ENCODE measurements at regions not wholly inside any gene's neighbourhood (a gene's known extent, or its start where the extent isn't known, plus 50 kb on each side); places are given as distances from the start of the nearest gene placed in this dataset.
"Not testable (repeated sequence)": the region's sequence is repeated elsewhere in the genome, so short reads cannot be mapped to it uniquely, and the experiment has no call there.

DNA sequence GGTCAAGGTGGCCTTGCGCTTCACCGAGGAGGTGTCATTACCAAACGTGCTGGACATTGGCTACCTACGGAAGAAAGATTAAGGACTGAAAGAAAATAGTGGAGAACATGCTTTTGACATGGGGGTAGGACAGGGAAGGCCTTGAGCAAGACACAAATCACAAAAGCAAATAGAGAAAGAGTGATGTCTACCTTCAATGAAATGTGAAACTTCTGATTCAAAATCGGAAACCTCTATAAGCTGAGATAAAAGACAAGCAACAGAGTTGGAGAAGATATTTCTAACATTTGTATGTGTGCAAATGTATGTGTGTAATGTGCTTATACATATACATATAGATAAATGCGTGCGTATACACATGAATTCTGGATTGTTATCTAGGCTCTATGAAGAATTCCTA lies 89.5 kb upstream of the PLGLB2 start:
- not testable (repeated sequence) for H3K4me3 ChIP-seq (ENCODE audit: low read length); H3K36me3 ChIP-seq (ENCODE audit: control insufficient read depth, insufficient read depth, low read length); H3K27me3 ChIP-seq (ENCODE audit: control insufficient read depth, insufficient read depth, low read length); H3K9me3 ChIP-seq (replicated peaks; ENCODE audit: control insufficient read depth, low read depth, low read length); DNase-seq; H3K27ac ChIP-seq (ENCODE audit: low read length); H3K4me1 ChIP-seq (ENCODE audit: control insufficient read depth, insufficient read depth, low read length)
- no CpG with 5 or more reads among the region's 7 CpGs for WGBS (ENCODE audit: insufficient coverage)

DNA sequence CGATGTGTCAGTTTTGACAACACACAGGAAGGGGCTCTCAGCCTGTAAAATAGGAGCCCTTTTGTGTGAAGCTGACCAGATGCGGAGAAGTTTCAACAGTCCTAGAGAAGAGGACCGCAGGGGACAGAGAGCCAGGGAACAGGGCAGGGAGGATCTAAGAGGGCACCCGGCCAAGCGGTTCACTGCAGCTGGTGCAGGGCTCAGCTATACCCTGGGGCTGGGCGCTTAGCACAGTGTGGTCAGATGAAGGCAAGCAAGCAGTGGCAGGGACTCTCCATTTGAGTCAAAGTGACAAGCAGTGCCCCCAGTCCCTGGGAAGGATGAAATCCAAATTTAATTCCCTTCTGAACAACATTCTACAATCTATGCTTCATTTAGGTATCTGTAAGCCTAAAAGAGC lies 88.9 kb upstream of the PLGLB2 start:
- WGBS (ENCODE audit: insufficient coverage), result no CpG with 5 or more reads among the region's 6 CpGs

DNA sequence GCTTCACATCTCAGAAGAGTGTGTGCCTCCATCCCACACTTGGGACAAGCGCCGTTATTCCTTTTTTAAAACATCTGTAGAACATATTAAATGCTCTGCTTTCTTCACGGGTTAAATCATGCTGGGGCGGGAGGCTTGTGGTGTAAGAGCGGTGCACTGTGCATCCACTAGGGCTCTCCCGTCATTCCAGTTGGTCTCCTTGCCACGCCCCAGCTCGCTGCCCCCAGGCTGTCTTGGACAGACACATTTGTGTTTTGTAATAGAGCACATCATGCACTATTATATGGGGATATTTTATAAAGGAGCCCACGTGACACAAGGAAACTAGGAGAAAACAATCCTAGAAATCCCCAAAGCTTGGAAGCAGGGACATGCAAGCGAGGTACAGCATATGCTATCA lies 87.7 kb upstream of the PLGLB2 start:
- not testable (repeated sequence) for H3K9me3 ChIP-seq (replicated peaks; ENCODE audit: control insufficient read depth, low read depth, low read length); H3K27ac ChIP-seq (ENCODE audit: low read length); H3K4me1 ChIP-seq (ENCODE audit: control insufficient read depth, insufficient read depth, low read length); H3K4me3 ChIP-seq (ENCODE audit: low read length); H3K27me3 ChIP-seq (ENCODE audit: control insufficient read depth, insufficient read depth, low read length); DNase-seq; H3K36me3 ChIP-seq (ENCODE audit: control insufficient read depth, insufficient read depth, low read length)
- no CpG with 5 or more reads among the region's 10 CpGs for WGBS (ENCODE audit: insufficient coverage)

More for the DNA sequence above, 88.9 kb upstream of the PLGLB2 start:
- H3K27me3 ChIP-seq (ENCODE audit: control insufficient read depth, insufficient read depth, low read length); H3K4me1 ChIP-seq (ENCODE audit: control insufficient read depth, insufficient read depth, low read length); H3K36me3 ChIP-seq (ENCODE audit: control insufficient read depth, insufficient read depth, low read length); H3K4me3 ChIP-seq (ENCODE audit: low read length); H3K9me3 ChIP-seq (replicated peaks; ENCODE audit: control insufficient read depth, low read depth, low read length); DNase-seq; H3K27ac ChIP-seq (ENCODE audit: low read length): not testable (repeated sequence)

DNA sequence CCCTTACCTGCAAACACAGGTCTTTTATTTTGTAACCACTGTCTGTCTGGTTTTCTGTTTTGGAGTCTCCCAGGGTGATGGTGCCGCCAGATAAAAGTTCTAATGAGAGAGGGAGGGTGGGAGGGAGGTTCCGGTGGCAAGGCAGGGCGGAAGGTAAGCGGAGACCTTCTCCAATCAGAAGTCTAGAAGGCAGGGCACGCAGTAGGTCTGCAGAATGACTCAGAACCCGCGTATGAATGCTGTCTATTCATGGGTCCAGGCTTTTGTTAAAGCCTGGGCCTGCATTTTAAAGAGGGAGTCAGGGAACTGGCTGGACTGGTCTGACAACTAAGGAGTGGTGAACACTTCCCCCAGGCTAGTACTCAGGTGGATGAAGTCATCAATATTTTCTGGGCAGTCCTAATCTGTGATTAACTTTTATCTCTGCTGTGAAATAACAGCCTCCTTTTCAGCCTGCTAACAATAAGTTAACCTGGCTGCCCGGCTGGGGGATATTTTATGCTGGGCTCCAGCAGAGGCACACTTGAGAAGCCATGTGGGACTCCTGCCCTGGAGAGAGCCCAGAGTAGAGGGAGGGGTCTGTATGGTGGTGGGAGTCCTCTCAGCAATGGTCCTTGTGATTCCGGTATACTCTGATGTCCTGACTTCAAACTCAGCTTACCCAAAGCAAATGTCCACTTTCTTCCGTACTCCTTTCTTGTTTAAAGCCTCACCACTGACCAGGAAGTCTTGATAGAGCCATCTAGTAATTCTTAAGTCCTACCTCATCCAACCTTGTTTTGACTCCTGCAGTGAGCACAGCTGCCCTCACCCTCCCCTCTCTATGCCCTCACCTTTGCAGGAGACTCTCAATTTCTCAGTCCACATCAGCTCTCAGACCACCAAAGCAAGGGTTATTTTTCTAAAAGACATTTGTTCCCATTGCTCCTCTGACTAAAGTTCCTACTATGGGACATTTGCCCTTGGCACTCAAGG lies 85.3 kb upstream of the PLGLB2 start:
- DNase-seq; H3K9me3 ChIP-seq (replicated peaks; ENCODE audit: control insufficient read depth, low read depth, low read length); H3K27ac ChIP-seq (ENCODE audit: low read length); H3K27me3 ChIP-seq (ENCODE audit: control insufficient read depth, insufficient read depth, low read length); H3K36me3 ChIP-seq (ENCODE audit: control insufficient read depth, insufficient read depth, low read length); H3K4me3 ChIP-seq (ENCODE audit: low read length); H3K4me1 ChIP-seq (ENCODE audit: control insufficient read depth, insufficient read depth, low read length): not testable (repeated sequence)
- 100% methylated on average over 1 of the region's 10 CpGs for WGBS (ENCODE audit: insufficient coverage)

DNA sequence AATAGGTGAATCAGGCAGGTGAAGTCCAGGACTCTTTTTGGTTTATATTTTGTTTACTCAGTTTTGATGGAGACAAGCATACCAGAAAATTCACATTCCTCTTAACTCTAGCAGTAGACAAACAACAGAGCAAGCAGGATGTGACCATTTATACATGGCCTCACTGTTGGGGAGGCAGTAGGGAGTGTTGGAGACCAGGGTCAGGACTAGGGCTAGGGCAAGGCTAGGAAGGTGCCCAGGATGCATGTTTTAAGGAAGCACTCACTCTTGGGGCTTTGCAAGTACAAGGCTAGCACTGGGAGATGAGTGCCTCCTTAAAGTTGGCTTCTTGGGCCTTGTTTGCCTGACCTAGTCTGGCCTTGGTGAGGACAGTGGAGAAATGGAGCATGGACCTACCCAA lies 84.5 kb upstream of the PLGLB2 start:
- not testable (repeated sequence) for H3K36me3 ChIP-seq (ENCODE audit: control insufficient read depth, insufficient read depth, low read length); H3K4me3 ChIP-seq (ENCODE audit: low read length); DNase-seq; H3K27me3 ChIP-seq (ENCODE audit: control insufficient read depth, insufficient read depth, low read length); H3K4me1 ChIP-seq (ENCODE audit: control insufficient read depth, insufficient read depth, low read length); H3K27ac ChIP-seq (ENCODE audit: low read length); H3K9me3 ChIP-seq (replicated peaks; ENCODE audit: control insufficient read depth, low read depth, low read length)

DNA sequence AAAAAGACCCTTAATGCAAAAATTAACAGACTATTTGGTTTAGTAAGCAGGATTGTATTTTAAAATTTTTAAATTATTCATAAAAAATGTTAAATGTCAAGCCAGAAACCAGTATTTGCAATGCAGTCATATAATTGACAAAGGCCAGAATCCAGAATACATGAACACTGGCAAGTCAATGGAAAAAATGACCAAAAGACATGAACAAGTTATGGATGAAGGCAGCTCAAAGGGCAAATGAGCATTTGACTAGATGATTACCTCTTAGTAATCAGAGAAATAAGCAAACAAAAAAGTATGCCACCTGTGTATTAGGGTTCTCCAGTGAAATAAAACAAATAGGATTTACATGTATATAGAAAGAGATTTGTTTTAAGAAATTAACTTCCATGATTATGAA lies 80.9 kb upstream of the PLGLB2 start:
- H3K4me1 ChIP-seq (ENCODE audit: control insufficient read depth, insufficient read depth, low read length); H3K36me3 ChIP-seq (ENCODE audit: control insufficient read depth, insufficient read depth, low read length); H3K27ac ChIP-seq (ENCODE audit: low read length); DNase-seq; H3K4me3 ChIP-seq (ENCODE audit: low read length); H3K27me3 ChIP-seq (ENCODE audit: control insufficient read depth, insufficient read depth, low read length); H3K9me3 ChIP-seq (replicated peaks; ENCODE audit: control insufficient read depth, low read depth, low read length): not testable (repeated sequence)

DNA sequence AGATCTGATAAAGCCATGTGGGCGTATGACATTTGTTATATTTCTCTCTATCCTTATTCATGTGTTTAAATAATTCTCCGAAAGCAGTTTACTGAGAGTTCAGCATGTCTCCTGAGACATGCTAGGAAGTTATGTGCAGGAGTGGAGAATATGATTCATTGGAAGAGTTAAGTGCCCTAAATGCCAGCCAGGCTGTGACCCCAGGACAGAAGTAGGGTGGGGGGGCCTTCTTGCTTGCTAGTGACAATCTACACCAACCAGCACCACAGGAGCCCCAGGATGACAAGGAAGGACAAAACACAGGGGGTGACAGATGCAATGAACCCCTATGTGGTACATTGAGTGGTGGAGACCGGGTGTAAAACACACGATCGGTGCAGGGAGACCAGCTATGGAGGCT lies 79.5 kb upstream of the PLGLB2 start:
- not testable (repeated sequence) for H3K4me1 ChIP-seq (ENCODE audit: control insufficient read depth, insufficient read depth, low read length)
- WGBS (ENCODE audit: insufficient coverage), result no CpG with 5 or more reads among the region's 5 CpGs

GRCh38 chr2:87669633-87670231 lies 78.2 kb upstream of the PLGLB2 start:
- DNase-seq; H3K27ac ChIP-seq (ENCODE audit: low read length); H3K9me3 ChIP-seq (replicated peaks; ENCODE audit: control insufficient read depth, low read depth, low read length); H3K4me3 ChIP-seq (ENCODE audit: low read length); H3K36me3 ChIP-seq (ENCODE audit: control insufficient read depth, insufficient read depth, low read length); H3K4me1 ChIP-seq (ENCODE audit: control insufficient read depth, insufficient read depth, low read length); H3K27me3 ChIP-seq (ENCODE audit: control insufficient read depth, insufficient read depth, low read length): not testable (repeated sequence)
- WGBS (ENCODE audit: insufficient coverage), result no CpG with 5 or more reads among the region's 8 CpGs

More for the DNA sequence above, 79.5 kb upstream of the PLGLB2 start:
- not testable (repeated sequence) for H3K27me3 ChIP-seq (ENCODE audit: control insufficient read depth, insufficient read depth, low read length); H3K27ac ChIP-seq (ENCODE audit: low read length); H3K9me3 ChIP-seq (replicated peaks; ENCODE audit: control insufficient read depth, low read depth, low read length); DNase-seq; H3K4me3 ChIP-seq (ENCODE audit: low read length); H3K36me3 ChIP-seq (ENCODE audit: control insufficient read depth, insufficient read depth, low read length)

- not testable (repeated sequence) for H3K9me3 ChIP-seq (replicated peaks; ENCODE audit: control insufficient read depth, low read depth, low read length); H3K36me3 ChIP-seq (ENCODE audit: control insufficient read depth, insufficient read depth, low read length); H3K27me3 ChIP-seq (ENCODE audit: control insufficient read depth, insufficient read depth, low read length); H3K4me3 ChIP-seq (ENCODE audit: low read length); DNase-seq; H3K4me1 ChIP-seq (ENCODE audit: control insufficient read depth, insufficient read depth, low read length); H3K27ac ChIP-seq (ENCODE audit: low read length)
- WGBS (ENCODE audit: insufficient coverage), result 100% methylated on average over 1 of the region's 4 CpGs
Observed at GRCh38 chr2:87672404-87672803, 75.5 kb upstream of the PLGLB2 start.

- not testable (repeated sequence) for H3K36me3 ChIP-seq (ENCODE audit: control insufficient read depth, insufficient read depth, low read length); H3K27me3 ChIP-seq (ENCODE audit: control insufficient read depth, insufficient read depth, low read length); H3K27ac ChIP-seq (ENCODE audit: low read length); H3K9me3 ChIP-seq (replicated peaks; ENCODE audit: control insufficient read depth, low read depth, low read length); H3K4me3 ChIP-seq (ENCODE audit: low read length); DNase-seq; H3K4me1 ChIP-seq (ENCODE audit: control insufficient read depth, insufficient read depth, low read length)
- no CpG with 5 or more reads among the region's 2 CpGs for WGBS (ENCODE audit: insufficient coverage)
Observed at GRCh38 chr2:87674729-87675128, 73.2 kb upstream of the PLGLB2 start.
